ENCODE measurements at regions not wholly inside any gene's neighbourhood (a gene's known extent, or its start where the extent isn't known, plus 50 kb on each side); places are given as distances from the start of the nearest gene placed in this dataset.

DNA sequence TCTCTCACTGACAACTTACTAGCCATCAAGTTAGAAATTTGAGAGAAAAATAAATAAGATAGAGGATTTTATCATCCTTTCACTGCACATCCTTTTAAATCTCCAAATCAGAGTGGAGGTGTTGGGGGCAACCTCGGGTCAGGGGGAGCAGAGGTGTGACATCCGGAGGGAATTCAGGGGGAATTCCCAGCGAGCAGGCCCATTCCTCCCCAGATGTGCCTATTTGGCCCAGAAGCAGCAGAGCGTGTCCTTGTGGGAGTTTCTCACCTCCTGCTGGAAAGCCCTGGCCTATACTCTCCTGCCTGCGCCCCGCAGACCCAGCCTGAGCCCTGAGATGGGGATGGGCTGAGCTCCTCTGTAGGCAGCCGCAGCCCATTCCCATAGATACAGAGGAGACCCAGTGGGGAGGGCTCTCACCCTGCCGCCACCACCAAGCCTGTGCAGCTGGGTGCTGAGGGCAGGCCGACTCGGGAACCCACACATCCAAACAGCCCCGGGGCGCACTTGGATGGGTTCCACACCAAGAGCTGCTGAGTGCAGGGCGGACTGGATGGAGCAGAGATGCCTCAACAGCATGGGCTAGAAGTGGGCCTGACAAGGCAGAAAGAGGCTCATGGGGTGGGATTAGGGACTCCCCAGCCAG, 124.5 kb downstream of the CXCL12 start:
- TF ChIP-seq, protein P1, sequence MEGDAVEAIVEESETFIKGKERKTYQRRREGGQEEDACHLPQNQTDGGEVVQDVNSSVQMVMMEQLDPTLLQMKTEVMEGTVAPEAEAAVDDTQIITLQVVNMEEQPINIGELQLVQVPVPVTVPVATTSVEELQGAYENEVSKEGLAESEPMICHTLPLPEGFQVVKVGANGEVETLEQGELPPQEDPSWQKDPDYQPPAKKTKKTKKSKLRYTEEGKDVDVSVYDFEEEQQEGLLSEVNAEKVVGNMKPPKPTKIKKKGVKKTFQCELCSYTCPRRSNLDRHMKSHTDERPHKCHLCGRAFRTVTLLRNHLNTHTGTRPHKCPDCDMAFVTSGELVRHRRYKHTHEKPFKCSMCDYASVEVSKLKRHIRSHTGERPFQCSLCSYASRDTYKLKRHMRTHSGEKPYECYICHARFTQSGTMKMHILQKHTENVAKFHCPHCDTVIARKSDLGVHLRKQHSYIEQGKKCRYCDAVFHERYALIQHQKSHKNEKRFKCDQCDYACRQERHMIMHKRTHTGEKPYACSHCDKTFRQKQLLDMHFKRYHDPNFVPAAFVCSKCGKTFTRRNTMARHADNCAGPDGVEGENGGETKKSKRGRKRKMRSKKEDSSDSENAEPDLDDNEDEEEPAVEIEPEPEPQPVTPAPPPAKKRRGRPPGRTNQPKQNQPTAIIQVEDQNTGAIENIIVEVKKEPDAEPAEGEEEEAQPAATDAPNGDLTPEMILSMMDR (IDR thresholded peaks at IDR 0.05): no peak
- no peak for TF ChIP-seq POLR2A (IDR thresholded peaks at IDR 0.05)
